ENCODE measurements at regions not wholly inside any gene's neighbourhood (a gene's known extent, or its start where the extent isn't known, plus 50 kb on each side); places are given as distances from the start of the nearest gene placed in this dataset.

DNA sequence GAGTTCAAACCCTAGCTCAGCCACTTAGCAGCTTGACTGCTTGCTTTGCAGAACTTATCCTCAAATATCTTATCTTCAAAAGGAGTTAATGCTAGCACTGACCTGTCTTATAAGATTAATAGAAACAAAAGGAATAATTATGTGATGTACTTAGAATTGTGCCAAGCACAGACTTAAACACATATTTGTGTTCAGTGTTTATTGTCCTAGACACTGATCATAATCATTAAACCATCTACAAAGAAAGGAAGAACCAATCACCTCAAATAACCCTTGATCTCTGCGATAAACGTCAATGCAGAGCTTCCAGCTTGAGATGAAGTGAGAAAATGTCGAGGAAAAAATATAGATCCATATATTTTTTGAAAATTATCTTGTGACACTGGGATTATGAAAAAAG is 73.1 kb downstream of the ATXN7L3B start:
- Histone ChIP-seq H3K9me3 (no peaks in the 10 kb centered on the region), H3K27ac (no peak overlapping the region), H3K4me3 (no peak overlapping the region), H3K36me3 (no peaks in the 10 kb centered on the region), H3K4me1 (no peaks in the 10 kb centered on the region), H3K27me3 (no peaks in the 10 kb centered on the region)
- no peak for DNase-seq (ENCODE audit: low spot score in 2 of 2)
- intact Hi-C loops (cut with DNase I) = no loop called here
- TF ChIP-seq, protein P1, sequence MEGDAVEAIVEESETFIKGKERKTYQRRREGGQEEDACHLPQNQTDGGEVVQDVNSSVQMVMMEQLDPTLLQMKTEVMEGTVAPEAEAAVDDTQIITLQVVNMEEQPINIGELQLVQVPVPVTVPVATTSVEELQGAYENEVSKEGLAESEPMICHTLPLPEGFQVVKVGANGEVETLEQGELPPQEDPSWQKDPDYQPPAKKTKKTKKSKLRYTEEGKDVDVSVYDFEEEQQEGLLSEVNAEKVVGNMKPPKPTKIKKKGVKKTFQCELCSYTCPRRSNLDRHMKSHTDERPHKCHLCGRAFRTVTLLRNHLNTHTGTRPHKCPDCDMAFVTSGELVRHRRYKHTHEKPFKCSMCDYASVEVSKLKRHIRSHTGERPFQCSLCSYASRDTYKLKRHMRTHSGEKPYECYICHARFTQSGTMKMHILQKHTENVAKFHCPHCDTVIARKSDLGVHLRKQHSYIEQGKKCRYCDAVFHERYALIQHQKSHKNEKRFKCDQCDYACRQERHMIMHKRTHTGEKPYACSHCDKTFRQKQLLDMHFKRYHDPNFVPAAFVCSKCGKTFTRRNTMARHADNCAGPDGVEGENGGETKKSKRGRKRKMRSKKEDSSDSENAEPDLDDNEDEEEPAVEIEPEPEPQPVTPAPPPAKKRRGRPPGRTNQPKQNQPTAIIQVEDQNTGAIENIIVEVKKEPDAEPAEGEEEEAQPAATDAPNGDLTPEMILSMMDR (IDR thresholded peaks at IDR 0.05) = no peak

DNA sequence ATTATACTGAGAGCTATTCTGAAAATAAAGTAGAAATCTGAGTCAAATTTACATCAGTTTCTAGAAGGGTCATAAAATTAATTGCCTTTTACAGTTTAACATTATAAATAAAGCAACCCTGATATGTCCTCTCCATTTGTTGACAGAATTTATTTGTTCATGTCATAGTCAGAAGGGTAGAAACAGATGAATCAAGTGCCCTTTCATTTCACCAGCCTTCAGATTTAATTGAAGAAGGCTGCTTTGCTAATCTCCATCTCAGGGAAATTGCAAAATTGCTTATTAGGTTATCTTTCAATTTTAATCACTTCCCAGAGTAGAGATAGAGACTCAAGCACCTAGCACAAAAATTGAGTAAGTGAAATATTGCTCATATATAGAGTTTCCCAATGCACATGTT is 76.8 kb downstream of the ATXN7L3B start:
- Histone ChIP-seq H3K27me3 (no peaks in the 10 kb centered on the region), H3K4me3 (no peak overlapping the region), H3K36me3 (no peaks in the 10 kb centered on the region), H3K4me1 (no peaks in the 10 kb centered on the region), H3K27ac (no peak overlapping the region), H3K9me3 (no peaks in the 10 kb centered on the region)
- no peak for DNase-seq (ENCODE audit: low spot score in 2 of 2)
- TF ChIP-seq, protein P1 (IDR thresholded peaks at IDR 0.05) = no peak
- intact Hi-C loops (cut with DNase I) = no loop called here

DNA sequence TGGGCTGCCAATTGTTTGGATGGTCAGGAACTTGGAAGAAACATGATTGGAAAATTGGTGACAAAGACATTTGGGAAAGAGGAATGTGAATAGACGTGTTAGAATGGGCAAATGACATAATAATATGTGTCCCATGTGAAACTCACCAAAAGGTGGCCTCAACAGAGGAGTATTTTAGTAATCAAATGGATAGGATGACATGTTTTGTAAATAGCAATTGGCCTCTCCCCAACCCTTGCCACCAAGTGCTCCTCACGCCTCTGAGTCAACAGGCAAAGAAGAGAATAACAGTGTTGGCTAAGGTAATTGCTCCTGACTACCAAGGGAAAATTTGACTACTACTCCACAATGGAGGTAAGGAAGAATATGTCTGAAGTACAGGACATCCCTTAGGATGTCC is 81.4 kb downstream of the ATXN7L3B start:
- Histone ChIP-seq H3K27ac (no peak overlapping the region), H3K4me3 (no peak overlapping the region)

DNA sequence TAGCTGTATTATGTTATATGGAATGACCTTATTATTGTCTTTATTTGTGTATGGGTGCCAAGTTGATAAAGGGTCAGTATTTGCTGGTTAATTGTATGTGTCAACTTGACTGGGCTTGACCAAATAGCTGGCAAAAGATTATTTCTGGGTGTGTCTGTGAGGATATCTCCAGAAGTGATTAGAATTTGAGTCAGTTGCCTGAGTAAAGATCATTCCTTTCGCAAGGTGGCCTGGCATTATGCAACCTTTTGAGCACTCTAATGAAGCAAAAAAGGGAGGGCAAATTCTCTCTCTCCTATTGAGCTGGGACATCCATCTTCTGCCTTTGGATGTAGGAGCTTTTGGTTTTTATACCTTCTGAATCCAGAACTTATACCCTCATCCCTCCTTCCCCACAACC is 82.2 kb downstream of the ATXN7L3B start:
- TF ChIP-seq, protein P1 (IDR thresholded peaks at IDR 0.05) = no peak
- Histone ChIP-seq H3K27me3 (no peaks in the 10 kb centered on the region), H3K36me3 (no peaks in the 10 kb centered on the region), H3K4me1 (no peaks in the 10 kb centered on the region), H3K27ac (no peak overlapping the region), H3K4me3 (no peak overlapping the region), H3K9me3 (no peaks in the 10 kb centered on the region)
- intact Hi-C loops (cut with DNase I) = no loop called here
- no peak for DNase-seq (ENCODE audit: low spot score in 2 of 2)

More for the DNA sequence above, 81.4 kb downstream of the ATXN7L3B start:
- H3K9me3 ChIP-seq = no peaks in the 10 kb centered on the region
- intact Hi-C loops (cut with DNase I) = no loop called here
- H3K36me3 ChIP-seq = no peaks in the 10 kb centered on the region
- TF ChIP-seq, protein P1 (IDR thresholded peaks at IDR 0.05) = no peak
- no peaks in the 10 kb centered on the region for H3K4me1 ChIP-seq
- no peak for DNase-seq (ENCODE audit: low spot score in 2 of 2)
- H3K27me3 ChIP-seq = no peaks in the 10 kb centered on the region

DNA sequence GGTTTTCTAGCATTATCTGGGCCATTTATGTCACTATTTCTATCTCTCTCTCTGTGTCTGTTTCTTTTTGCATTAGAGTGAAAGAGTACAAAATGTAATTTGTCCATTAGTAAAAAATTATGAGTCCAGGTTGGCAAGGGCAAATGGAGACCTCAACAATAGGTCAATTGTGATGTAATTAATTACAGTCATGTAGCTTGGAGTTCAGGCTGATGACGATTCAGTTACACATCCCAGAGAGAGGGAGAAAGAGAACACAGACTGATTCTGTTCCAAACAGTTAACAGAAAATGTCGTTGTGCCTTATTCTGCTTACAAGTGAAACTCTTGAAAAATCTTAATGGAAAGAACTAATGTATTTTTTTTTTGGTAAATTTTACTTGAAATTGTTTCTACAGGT is 83.3 kb downstream of the ATXN7L3B start:
- TF ChIP-seq, protein P1 (IDR thresholded peaks at IDR 0.05) = no peak
- H3K36me3 ChIP-seq = no peaks in the 10 kb centered on the region
- DNase-seq (ENCODE audit: low spot score in 2 of 2) = no peak
- H3K9me3 ChIP-seq = no peaks in the 10 kb centered on the region
- H3K4me3 ChIP-seq = no peak overlapping the region
- H3K27ac ChIP-seq = no peak overlapping the region
- no peaks in the 10 kb centered on the region for H3K4me1 ChIP-seq
- intact Hi-C loops (cut with DNase I) = no loop called here
- H3K27me3 ChIP-seq = no peaks in the 10 kb centered on the region

DNA sequence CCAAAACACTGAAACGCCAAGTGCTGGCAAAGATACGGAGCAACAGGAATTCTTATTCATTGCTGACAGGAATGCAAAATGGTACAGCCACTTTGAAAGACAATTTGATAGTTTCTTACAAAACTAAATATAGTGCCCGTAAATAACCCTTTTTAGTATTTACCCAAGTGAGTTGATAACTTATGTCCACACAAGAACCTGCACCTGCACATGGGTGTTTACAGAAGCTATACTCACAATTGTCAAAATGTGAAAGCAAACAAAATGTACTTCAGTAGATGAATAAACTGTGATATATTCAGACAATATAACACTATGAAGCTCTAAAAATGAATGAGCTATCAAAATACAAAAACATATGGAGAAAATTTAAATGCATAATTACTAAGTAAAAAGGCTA is 86.6 kb downstream of the ATXN7L3B start:
- TF ChIP-seq, protein P1 (IDR thresholded peaks at IDR 0.05) = no peak
- Histone ChIP-seq H3K27me3 (no peaks in the 10 kb centered on the region), H3K36me3 (no peaks in the 10 kb centered on the region), H3K27ac (no peak overlapping the region), H3K9me3 (no peaks in the 10 kb centered on the region), H3K4me3 (no peak overlapping the region), H3K4me1 (no peaks in the 10 kb centered on the region)
- no peak for DNase-seq (ENCODE audit: low spot score in 2 of 2)
- intact Hi-C loops (cut with DNase I) = no loop called here

Data from ascending aorta (tissue), 2 donors.